H9 (cell line): ENCODE measurements at regions not wholly inside any gene's neighbourhood (a gene's known extent, or its start where the extent isn't known, plus 50 kb on each side); places are given as distances from the start of the nearest gene placed in this dataset.

ENCODE experiments used
- DNase-seq: peaks from one replicate; pipeline ENCODE4 v3.0.0-alpha.2; 2017
- H2AFZ ChIP-seq: one replicate; pipeline ENCODE4 v1.6.1; 2013; ENCODE audit warnings: mild to moderate bottlenecking, low read length, control low read depth, moderate library complexity
- H2AK5ac ChIP-seq: 2 replicates; pipeline ENCODE4 v1.6.1; 2013; ENCODE audit warnings: low read length, control low read depth, mixed read lengths; ENCODE audit not compliant: insufficient read length
- H2BK120ac ChIP-seq: one replicate; pipeline ENCODE4 v1.6.1; 2013; ENCODE audit warnings: low read depth, mild to moderate bottlenecking, low read length, control low read depth, inconsistent platforms; ENCODE audit not compliant: poor library complexity, severe bottlenecking
- H2BK12ac ChIP-seq: 2 replicates; pipeline ENCODE4 v1.6.1; 2013; ENCODE audit warnings: low read length, control low read depth, mixed read lengths, low read depth; ENCODE audit not compliant: insufficient read length
- H2BK15ac ChIP-seq: 2 replicates; pipeline ENCODE4 v1.6.1; 2013; ENCODE audit warnings: low read depth, low read length, control low read depth
- H2BK20ac ChIP-seq: one replicate; pipeline ENCODE4 v1.6.1; 2013; ENCODE audit warnings: low read depth, mild to moderate bottlenecking, low read length, control low read depth, inconsistent platforms; ENCODE audit not compliant: poor library complexity, severe bottlenecking
- H2BK5ac ChIP-seq: 2 replicates; pipeline ENCODE4 v1.6.1; 2013; ENCODE audit warnings: low read length, control low read depth, mixed read lengths; ENCODE audit not compliant: insufficient read length
- H3K14ac ChIP-seq: 2 replicates; pipeline ENCODE4 v1.6.1; 2013; ENCODE audit warnings: low read length, control low read depth; ENCODE audit not compliant: insufficient read depth
- H3K18ac ChIP-seq: 2 replicates; pipeline ENCODE4 v1.6.1; 2013; ENCODE audit warnings: low read depth, mild to moderate bottlenecking, mixed read lengths, low read length, control low read depth; ENCODE audit not compliant: insufficient read length
- H3K23ac ChIP-seq: 2 replicates; pipeline ENCODE4 v1.6.1; 2013; ENCODE audit warnings: low read length, control low read depth, mixed read lengths, low read depth; ENCODE audit not compliant: insufficient read length
- H3K23me2 ChIP-seq: 2 replicates; pipeline ENCODE4 v1.6.1; 2013; ENCODE audit warnings: low read depth, mild to moderate bottlenecking, mixed read lengths, low read length, control low read depth; ENCODE audit not compliant: insufficient read length, poor library complexity, severe bottlenecking
- H3K27ac ChIP-seq: 2 replicates; pipeline ENCODE4 v1.5.1; 2013; ENCODE audit warnings: low read length, control low read depth, mixed read lengths, low read depth; ENCODE audit not compliant: insufficient read length
- H3K27me3 ChIP-seq: 2 replicates; pipeline ENCODE4 v1.6.1; 2013; ENCODE audit warnings: low read length, control low read depth, inconsistent platforms; ENCODE audit not compliant: insufficient read depth
- H3K4ac ChIP-seq: 2 replicates; pipeline ENCODE4 v1.6.1; 2013; ENCODE audit warnings: low read depth, mild to moderate bottlenecking, control low read depth, inconsistent platforms, low read length, moderate library complexity
- H3K4me1 ChIP-seq: 2 replicates; pipeline ENCODE4 v1.6.1; 2013; ENCODE audit warnings: low read length, control low read depth, inconsistent platforms; ENCODE audit not compliant: insufficient read depth
- H3K4me2 ChIP-seq: 2 replicates; pipeline ENCODE4 v1.6.1; 2013; ENCODE audit warnings: low read length, control low read depth, mixed read lengths; ENCODE audit not compliant: insufficient read length, insufficient read depth
- H3K56ac ChIP-seq: 2 replicates; pipeline ENCODE4 v1.6.1; 2013; ENCODE audit warnings: low read depth, mild to moderate bottlenecking, mixed read lengths, low read length, control low read depth; ENCODE audit not compliant: insufficient read length
- H3K79me1 ChIP-seq: 2 replicates; pipeline ENCODE4 v1.6.1; 2013; ENCODE audit warnings: low read depth, mild to moderate bottlenecking, moderate library complexity, low read length, control low read depth, inconsistent platforms; ENCODE audit not compliant: insufficient read depth, poor library complexity, severe bottlenecking
- H3K79me2 ChIP-seq: 2 replicates; pipeline ENCODE4 v1.6.1; 2013; ENCODE audit warnings: low read length, control low read depth, inconsistent platforms; ENCODE audit not compliant: insufficient read depth
- H3K9ac ChIP-seq: 2 replicates; pipeline ENCODE4 v1.6.1; 2013; ENCODE audit warnings: low read length, control low read depth, mixed read lengths; ENCODE audit not compliant: insufficient read length; ENCODE audit errors: extremely low read depth
- H3K9me3 ChIP-seq: one replicate; pipeline ENCODE4 v1.6.1; 2013; ENCODE audit warnings: low read depth, low read length, inconsistent platforms; ENCODE audit not compliant: control insufficient read depth
- H3T11ph ChIP-seq: one replicate; pipeline ENCODE4 v1.6.1; 2013; ENCODE audit warnings: mild to moderate bottlenecking, low read length, control low read depth, inconsistent platforms
- H4K20me1 ChIP-seq: one replicate; pipeline ENCODE4 v1.6.1; 2013; ENCODE audit not compliant: control insufficient read depth, insufficient read length, insufficient read depth
- H4K5ac ChIP-seq: 2 replicates; pipeline ENCODE4 v1.6.1; 2013; ENCODE audit warnings: low read depth, mild to moderate bottlenecking, mixed read lengths, low read length, control low read depth; ENCODE audit not compliant: insufficient read length
- H4K8ac ChIP-seq: replicated peaks from 2 replicates; pipeline ENCODE4 v1.6.1; 2013; ENCODE audit warnings: low read length, control low read depth, mixed read lengths, low read depth; ENCODE audit not compliant: insufficient read length
- H4K91ac ChIP-seq: 2 replicates; pipeline ENCODE4 v1.6.1; 2013; ENCODE audit warnings: low read depth, mild to moderate bottlenecking, moderate library complexity, mixed read lengths, low read length, control low read depth; ENCODE audit not compliant: insufficient read length
- H3K27ac Mint-ChIP-seq, 3 experiments: 2 replicates in 2 of 3; 3 replicates in 1 of 3; pipeline ENCODE4 v1.8.0; 2020 to 2021; ENCODE audit warnings: mixed read lengths in 3 of 3, mild to moderate bottlenecking in 1 of 3, moderate library complexity in 1 of 3
- H3K27me3 Mint-ChIP-seq: 2 replicates; pipeline ENCODE4 v1.8.0; 2021; ENCODE audit warnings: low read depth, mild to moderate bottlenecking, moderate library complexity, mixed read lengths
- H3K36me3 Mint-ChIP-seq, 3 experiments: 2 replicates in 2 of 3; 3 replicates in 1 of 3; pipeline ENCODE4 v1.8.0; 2020 to 2021; ENCODE audit warnings: low read depth in 3 of 3, mixed read lengths in 3 of 3; ENCODE audit not compliant: insufficient read depth in 1 of 3
- H3K4me1 Mint-ChIP-seq, 2 experiments: 2 replicates each; pipeline ENCODE4 v1.8.0; 2020; ENCODE audit warnings: mixed read lengths in 2 of 2
- H3K4me3 Mint-ChIP-seq, 2 experiments: 2 replicates in 1 of 2; 3 replicates in 1 of 2; pipeline ENCODE4 v1.8.0; 2020 to 2021; ENCODE audit warnings: mild to moderate bottlenecking in 2 of 2, mixed read lengths in 2 of 2, moderate library complexity in 1 of 2
- H3K9me3 Mint-ChIP-seq, 2 experiments: 2 replicates in 1 of 2; 3 replicates in 1 of 2; pipeline ENCODE4 v1.8.0; 2020; ENCODE audit warnings: mild to moderate bottlenecking in 2 of 2, mixed read lengths in 2 of 2, moderate library complexity in 1 of 2
- WGBS: extraction: QIAGEN DNeasy Blood & Tissue Kit; methylation state at CpG from one replicate; pipeline ENCODE4 v1.1.7; 2013; ENCODE audit warnings: missing lambda C conversion rate, low lambda C conversion rate, mixed read lengths; ENCODE audit not compliant: insufficient read length; ENCODE audit errors: extremely low coverage; 5-methylcytosine and 5-hydroxymethylcytosine counted together
- TF ChIP-seq, protein P1 (sequence below): fragments of 200-600 bp; sonication (generic); conservative IDR thresholded peaks from 3 replicates; pipeline ENCODE4 v1.8.0; 2021; ENCODE audit warnings: antibody characterized with exemption, mild to moderate bottlenecking

GRCh38 chr7:24175603-24176002, 108.4 kb upstream of the NPY start:
- Mint-ChIP-seq H3K27me3 (no peaks in the 10 kb centered on the region), H3K4me3 (no peak overlapping the region), H3K9me3 (no peaks in the 10 kb centered on the region), H3K27ac (no peak overlapping the region), H3K36me3 (no peaks in the 10 kb centered on the region), H3K4me1 (peaks cover 3 to 5% of the 10 kb centered on the region in 2 experiments; a peak in 2 of 4 replicates)
- H3K56ac ChIP-seq: no peak overlapping the region
- H4K91ac ChIP-seq: no peak overlapping the region
- no peak for DNase-seq
- no peaks in the 10 kb centered on the region for H3K27me3 ChIP-seq
- H3K79me2 ChIP-seq: no peaks in the 10 kb centered on the region
- H2AK5ac ChIP-seq: no peak overlapping the region
- no peak overlapping the region for H3K4me2 ChIP-seq
- H4K8ac ChIP-seq: no peak overlapping the region
- no peak overlapping the region for H3K18ac ChIP-seq
- H3K4ac ChIP-seq: no peak overlapping the region
- no peaks in the 10 kb centered on the region for H3K23me2 ChIP-seq
- H2BK5ac ChIP-seq: no peak overlapping the region
- no peaks in the 10 kb centered on the region for H3K79me1 ChIP-seq
- H4K20me1 ChIP-seq: no peaks in the 10 kb centered on the region
- no peak overlapping the region for H3K14ac ChIP-seq
- H2AFZ ChIP-seq: no peak overlapping the region
- no peak overlapping the region for H3K23ac ChIP-seq
- no peak overlapping the region for H3T11ph ChIP-seq
- no CpG with 5 or more reads among the region's 6 CpGs for WGBS
- H3K9me3 ChIP-seq: no peaks in the 10 kb centered on the region
- H2BK120ac ChIP-seq: no peak overlapping the region
- H3K9ac ChIP-seq: no peak overlapping the region
- H2BK20ac ChIP-seq: no peak overlapping the region
- H4K5ac ChIP-seq: no peak overlapping the region
- TF ChIP-seq, protein P1, sequence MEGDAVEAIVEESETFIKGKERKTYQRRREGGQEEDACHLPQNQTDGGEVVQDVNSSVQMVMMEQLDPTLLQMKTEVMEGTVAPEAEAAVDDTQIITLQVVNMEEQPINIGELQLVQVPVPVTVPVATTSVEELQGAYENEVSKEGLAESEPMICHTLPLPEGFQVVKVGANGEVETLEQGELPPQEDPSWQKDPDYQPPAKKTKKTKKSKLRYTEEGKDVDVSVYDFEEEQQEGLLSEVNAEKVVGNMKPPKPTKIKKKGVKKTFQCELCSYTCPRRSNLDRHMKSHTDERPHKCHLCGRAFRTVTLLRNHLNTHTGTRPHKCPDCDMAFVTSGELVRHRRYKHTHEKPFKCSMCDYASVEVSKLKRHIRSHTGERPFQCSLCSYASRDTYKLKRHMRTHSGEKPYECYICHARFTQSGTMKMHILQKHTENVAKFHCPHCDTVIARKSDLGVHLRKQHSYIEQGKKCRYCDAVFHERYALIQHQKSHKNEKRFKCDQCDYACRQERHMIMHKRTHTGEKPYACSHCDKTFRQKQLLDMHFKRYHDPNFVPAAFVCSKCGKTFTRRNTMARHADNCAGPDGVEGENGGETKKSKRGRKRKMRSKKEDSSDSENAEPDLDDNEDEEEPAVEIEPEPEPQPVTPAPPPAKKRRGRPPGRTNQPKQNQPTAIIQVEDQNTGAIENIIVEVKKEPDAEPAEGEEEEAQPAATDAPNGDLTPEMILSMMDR: no peak
- no peaks in the 10 kb centered on the region; the same call in 1 of the 2 replicates for H3K4me1 ChIP-seq
- no peak overlapping the region for H3K27ac ChIP-seq
- H2BK12ac ChIP-seq: no peak overlapping the region
- H2BK15ac ChIP-seq: no peak overlapping the region
